HuH-7.5 (cell line): ENCODE measurements at regions not wholly inside any gene's neighbourhood (a gene's known extent, or its start where the extent isn't known, plus 50 kb on each side); places are given as distances from the start of the nearest gene placed in this dataset.
"Not testable (repeated sequence)": the region's sequence is repeated elsewhere in the genome, so short reads cannot be mapped to it uniquely, and the experiment has no call there.

Experiments
- DNase-seq: peaks from one replicate; pipeline ENCODE4 v3.0.0; 2011; ENCODE audit warnings: low spot score

DNA sequence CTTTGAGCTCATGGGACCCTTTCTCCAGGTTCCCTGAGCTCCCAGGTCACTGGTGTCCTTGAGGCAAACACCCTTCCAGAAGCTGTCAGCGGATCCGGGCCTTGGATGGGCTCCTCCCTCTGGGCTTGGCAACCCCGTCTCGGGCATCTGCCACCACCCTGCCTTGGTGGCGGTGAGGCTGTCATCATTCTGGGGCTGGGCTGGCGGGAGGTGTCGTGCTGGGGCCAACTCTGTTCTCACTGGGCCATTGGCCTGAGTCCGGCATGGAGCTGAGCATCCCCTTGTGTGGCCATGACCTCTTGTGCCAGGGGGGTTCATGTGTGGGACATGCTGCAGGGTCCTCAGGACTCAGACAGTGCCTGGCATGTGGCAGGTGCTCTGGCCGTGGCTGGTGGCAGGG is 197.6 kb downstream of the LAT start:
- DNase-seq = no peak

DNA sequence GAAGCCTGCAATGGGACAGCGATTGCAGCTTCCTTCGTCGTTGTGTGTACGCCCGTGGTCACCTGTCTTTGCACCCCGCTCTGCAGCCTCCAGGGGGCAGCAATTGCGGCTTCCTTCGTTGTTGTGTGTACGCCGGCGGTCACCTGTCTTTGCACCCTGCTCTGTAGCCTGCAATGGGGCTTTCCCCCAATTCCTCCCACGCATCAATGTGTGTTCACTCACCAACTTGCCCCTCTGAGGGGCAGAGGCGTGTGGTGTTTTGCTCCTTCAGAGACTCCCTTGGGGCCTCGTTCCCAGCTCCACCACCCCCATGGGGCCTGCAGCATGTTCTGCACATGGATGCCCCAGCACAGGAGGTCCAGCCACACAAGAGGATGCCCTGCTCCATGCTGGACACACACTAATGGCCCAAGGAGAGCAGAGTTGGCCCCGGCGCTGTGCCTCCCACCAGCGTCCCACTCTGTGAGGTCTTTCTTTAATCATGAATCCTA is 197.1 kb downstream of the LAT start:
- not testable (repeated sequence) for DNase-seq

DNA sequence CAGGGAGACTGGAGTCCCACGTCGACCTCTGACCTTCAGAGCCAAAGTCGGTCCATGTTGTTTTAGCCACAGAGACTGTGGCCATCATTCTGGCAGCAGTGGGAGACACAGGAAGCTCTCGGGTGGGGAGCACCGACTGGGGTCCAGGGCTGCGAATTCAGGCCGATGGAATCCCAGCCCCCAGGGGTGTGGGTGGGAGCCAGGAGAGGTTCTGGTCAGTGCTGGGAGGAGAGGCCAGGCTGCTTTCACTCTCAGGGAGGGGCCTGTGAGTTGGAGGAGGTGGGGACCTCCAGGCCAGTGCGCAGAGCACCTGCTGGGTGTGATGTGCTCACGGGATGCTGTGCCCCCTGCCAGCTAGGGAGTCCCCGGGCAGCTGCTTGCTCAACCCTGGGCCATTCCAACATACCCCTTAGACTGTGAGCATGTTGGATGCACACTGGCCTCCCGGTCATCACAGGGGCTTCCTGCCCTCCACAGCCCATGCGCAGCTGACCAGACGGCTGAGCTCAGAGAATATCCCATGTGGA is 196.5 kb downstream of the LAT start:
- DNase-seq = not testable (repeated sequence)

DNA sequence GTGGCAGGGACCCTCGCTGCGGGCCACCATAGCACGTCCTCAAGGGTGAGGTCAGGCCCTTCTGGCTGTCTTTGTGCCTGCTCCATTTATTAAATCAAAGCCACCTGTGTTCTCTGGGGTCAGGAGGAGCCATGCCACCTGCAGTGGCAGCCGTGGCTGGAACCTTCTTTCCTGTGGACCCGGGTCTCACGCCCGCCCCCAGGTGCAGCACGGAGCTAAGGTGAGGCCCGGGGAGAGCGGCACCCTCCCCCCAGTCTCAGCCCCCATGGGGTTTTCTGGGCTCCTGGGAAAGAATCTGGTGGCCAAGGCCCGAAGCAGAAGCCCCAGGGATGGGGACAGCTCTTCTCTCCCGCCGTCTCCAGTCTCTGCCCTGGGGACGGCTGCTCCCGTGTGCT is 195.4 kb downstream of the LAT start:
- DNase-seq = not testable (repeated sequence)

DNA sequence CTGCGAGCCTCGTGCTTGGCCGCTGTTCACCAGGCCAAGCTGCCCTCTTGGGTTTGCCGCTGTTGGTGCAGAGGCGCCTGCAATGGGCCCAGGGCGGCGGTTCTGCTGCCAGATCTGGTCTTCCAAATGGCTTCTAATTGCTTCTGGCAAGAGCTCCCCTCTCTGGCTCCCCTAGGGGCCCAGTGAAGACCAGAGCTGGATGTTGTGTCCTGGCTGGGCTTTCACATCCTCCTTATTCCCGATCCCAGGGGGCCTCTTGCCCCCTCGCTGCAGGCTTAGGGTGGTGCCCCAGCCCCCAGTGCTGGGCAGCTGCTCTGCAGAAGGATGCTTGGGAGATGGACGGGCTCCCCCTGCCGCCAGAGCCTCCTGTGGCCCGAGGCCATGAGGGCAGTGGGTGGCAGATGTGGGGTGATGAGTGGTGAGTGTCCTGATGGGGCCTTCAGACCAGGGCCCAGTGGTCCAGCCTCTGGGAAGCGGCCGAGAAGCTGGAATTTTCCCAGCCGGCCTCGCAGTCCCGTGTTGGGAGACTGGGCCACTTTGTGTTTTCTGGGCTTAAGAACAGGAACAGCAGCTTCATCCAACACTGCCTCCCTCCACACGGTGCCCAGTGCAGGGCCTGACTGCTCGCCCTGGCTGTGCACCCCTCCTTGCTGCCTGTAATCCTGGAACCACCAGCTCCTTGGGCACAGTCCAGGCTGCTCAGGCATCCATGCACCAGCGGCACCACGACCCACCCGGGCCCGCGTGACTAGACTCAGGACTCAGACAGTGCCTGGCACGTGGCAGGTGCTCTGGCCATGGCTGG is 194.8 kb downstream of the LAT start:
- DNase-seq = not testable (repeated sequence)

DNA sequence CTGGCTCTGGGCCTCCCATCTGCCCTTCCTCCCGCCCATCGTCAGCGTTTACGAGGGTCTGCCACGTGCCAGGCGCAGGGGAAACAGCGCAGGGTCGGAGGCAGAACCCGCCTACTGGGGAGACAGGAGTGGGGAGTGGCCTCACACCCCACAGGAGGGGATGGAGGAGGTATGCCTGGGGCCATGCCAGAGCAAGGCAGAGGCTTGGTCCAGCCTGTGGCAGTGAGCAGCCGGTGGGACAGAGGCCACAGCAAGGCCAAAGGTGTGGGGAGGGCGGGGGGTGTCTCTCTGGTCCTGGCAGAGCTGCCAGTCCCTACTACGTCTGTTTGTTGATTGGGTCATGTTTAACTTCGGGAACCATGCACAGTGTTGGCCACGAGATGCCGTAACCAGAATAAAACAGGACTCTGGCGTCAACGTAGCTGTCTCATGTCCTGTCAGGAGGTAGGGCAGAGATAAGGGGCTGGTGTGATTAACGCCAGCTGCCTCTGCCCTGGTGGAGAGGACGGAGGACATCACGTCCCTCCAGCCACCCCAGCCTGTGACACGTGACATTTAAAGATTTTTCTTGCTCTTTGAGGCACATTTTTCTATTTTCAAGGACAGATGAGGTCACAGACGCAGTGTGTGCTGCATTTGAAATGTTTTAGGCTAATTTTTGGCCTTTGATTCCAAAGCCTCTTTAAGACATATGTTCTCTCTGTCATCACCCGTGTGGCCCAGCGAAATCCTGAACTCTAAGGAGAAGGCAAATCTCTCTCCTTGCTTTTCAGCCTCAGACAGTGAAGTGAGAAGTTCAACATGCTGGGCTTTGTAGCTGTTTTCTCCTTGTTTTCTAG is 193.3 kb downstream of the LAT start:
- not testable (repeated sequence) for DNase-seq

DNA sequence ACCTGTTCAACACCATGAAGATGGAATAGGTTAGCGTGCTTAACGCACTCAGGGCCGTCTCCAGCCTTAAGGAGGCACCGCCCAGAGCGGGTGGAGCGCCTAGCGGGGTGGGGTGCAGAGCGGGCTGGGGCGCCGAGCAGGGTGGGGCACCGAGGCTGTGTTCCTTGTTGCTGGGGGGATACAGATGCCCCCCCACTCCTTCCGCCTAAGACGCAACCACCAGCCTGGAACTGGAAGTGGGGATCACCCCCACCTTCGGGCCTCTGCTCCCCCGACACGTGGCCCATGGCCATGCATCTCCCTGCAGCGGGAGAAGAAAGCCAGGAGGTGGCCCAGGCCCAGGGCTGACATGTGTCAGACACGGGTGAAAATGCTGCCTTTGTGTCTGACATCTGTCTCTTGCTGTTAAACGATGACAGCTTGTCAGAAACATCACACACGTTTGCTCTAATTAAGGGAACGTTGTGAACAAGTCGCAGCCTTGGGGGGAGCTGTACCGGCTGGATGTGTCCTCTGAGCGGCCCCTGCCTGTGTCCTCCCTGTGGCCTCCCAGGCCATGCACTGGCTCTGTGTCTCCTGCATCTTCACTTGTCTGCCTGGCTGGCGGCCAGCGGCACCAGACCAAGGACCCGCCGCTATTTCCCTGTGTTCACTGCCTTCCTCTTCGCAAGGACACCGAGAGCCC is 192.5 kb downstream of the LAT start:
- not testable (repeated sequence) for DNase-seq

DNA sequence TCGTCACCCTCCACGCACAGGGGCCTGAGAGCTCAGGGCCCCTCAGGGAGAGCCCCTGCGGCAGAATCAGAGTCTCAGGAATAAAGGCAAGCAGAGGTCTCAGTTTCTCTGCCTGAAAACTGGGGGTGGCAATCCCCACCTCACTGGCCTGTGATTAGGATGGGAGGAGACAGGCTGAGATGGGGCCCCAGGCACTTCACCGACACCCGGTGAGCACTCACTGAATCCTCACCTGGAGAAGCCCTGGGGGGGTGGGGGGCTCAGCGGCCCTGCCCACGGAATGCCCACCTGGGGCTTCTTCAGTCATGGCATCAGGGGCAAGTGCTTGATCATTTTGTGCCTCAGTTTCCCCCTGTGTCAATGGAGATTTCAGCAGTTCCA is 192.0 kb downstream of the LAT start:
- DNase-seq = not testable (repeated sequence)

DNA sequence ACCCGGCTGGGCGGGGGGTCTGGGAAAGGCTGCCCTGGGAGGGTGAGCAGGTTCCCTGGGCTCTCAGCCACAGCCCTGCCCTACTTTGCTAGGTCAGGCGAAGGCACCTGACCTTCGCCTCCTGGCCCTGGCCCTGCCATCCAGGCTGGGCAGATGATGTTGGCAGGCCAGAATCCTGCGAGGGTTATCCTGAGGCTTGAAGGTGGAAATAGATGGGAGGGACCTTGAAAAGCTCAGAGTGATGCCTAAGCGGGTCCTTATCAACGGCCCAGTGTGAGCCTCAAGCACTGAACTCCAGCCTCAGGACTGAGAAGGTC is 191.3 kb downstream of the LAT start:
- not testable (repeated sequence) for DNase-seq

DNA sequence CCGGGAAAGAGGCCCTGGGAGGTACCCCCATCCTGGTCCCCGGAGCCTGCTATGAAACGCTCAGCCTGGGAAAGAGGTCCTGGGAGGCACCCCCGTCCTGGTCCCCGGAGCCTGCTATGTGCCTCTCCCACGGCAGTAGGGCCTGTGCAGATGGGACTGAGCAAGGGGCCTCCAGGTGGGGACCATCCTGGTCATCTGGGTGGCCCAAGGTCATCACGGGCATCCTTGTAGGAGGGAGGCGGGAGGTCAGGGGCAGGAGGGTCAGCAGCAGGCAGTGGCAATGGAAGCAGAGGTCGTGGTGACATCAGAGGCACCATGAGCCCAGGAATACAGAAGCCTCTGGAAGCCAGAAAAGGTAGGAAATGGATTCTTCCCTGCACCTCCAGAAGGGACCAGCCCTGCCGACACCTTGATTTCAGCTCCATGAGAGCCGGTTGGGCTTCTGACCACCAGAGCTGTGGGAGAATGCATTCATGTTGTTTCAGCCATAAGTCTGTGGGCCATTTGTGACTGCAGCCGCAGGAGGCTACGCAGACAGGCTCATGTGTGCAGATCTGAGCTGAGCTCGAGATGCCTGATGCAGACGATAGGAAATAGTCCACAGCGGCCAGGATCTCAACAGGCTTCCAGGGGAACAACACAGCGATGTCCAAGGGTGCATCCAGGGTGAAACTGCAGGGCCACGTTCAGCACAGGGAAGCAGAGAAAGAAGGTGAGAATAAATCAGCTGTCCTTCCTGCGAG is 190.7 kb downstream of the LAT start:
- DNase-seq = not testable (repeated sequence)

DNA sequence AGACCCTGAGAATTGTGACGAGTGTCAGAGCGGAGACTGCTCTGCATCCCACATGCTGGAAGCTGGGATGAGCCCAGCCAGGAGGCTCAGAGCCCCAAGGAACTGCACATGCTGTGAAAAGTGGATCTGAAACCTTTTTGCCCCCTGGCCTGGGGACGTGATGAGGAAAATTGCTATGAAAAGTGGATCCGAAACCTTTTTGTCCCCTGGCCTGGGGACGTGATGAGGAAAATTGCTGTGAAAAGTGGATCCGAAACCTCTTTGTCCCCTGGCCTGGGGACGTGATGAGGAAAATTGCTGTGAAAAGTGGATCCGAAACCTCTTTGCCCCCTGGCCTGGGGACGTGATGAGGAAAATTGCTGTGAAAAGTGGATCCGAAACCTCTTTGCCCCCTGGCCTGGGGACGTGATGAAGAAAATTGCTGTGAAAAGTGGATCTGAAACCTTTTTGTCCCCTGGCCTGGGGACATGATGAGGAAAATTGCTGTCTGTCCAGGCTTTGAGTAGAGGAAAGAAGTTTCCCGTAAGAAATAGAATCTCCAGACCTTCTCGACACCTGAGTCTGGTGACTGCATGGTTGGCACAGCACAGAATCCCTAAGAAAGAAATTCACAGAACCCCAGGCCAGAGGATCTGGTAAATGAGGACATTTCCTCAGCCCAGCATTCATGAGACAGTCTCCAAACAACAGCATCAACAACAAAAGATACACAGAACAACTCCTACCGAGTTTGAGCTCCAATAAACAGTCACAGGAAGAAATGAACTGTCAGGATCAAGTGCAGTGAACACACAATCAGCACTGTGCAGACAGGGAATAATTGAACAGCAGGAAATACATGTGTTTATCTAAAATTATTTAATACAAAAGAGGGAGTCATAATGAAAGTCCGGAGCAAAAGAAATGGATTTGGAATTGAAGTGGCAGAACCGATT is 188.8 kb downstream of the LAT start:
- DNase-seq = not testable (repeated sequence)

DNA sequence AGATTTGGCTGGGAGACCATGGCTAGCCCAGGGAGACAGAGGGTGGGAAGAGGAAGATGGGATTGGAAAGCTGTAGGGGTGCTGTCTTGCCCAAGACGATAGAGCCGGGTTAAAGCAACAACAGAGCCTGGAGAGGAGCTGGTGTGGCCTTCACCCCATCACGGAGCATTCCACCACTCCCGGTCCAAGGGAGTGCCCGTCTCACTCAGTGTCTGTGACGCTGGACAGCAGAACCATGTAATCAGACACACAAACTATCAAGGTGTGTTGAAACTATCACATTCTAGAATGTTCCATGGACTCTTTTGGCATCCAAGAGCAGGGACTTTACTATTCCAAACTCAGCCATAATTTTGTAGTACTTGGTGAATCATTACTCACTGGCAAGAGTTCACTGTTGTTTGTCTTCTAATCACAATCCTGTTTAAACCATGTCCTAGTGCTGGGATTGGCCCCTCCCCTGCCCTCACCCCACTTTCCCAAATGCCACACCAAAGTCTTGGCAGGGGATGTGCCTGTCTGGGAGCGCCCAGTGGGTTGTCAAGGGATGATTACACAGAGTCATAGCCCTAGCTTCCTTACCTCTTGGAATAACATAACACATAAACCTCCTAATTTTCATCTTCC is 187.4 kb downstream of the LAT start:
- DNase-seq = not testable (repeated sequence)

DNA sequence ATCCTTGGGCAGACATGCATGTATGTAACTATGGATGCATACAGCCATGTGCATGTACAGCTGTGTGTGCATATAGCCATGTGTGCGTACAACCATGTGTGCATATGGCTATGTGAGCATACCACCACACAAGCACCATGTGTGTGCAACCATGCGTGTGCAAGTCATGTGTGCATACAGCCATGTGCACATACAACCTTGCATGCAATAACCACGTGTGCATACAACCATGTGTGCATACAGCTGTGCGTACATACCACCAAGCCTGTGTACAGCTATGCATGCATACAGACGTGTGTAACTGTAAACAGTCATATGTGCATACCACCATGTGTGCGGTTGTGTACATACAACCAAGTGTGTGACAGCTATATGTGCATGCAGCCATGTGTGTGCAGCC is 186.4 kb downstream of the LAT start:
- not testable (repeated sequence) for DNase-seq

DNA sequence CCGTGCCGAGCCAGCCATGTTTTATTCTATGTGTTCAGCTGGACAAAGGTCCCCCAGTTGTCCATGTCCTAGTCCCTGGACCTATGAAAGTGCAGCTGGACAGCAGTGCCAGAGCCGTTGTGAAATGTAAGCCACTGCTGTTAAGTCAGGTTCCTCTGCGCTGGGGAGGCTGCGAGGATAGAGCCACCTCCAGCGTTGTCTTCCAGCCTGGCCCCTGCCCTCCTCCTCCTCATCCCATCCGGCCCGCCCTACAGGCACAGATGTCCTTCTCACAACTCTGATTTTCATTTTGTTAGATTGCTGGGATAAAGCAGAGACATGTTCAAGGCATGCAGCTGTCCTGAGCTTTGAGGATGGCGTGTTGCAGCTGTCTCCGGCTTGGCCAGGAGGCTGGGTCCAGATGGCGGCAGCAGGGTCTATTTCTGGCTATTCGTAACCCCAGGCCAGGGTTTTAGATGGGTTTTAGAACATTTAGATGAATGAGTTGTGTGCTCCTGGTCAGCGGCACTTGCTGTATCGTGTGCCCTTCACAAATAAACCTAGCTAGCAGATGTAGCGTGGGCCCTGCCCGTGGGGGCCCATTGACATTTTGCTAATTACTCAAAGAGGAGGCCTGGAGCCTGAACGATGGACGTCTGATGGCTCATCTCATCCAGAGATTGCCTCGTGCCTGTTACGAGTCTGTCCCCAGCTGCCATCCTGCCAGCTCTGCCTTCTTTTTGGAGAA is 185.7 kb downstream of the LAT start:
- not testable (repeated sequence) for DNase-seq

DNA sequence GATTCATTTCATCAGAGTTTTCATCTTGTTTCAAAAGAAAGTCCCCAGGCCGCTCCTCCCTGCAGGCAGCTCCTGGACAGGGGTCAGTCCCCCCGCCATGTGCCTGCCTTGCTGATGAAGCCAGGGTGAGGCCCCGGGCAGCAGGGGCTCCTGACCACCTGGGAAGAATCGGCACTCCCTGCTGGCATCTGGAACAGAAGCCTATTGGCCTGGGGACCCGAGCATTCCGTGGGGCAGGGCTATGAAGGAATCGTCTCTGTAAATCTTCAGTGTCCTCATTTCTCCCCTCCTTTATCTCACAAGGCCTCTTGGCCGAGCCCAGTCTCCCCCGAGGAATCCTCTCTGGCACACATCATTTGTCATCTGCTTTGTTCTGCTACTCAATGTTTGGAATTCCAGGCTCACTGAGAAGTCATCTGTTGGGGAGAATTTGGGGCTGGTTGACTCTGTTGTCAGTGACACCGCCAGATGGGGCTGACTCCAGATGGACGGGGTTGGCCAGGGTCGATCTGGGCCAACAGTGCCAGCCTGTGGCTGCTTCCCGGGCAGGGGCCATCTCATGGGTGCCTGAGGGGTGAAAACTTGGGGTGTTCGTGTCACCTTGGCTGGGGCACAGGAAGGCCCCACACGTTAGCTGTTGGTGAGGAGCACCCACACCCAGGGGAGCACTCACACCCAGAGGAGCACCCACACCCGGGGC is 184.6 kb downstream of the LAT start:
- not testable (repeated sequence) for DNase-seq

DNA sequence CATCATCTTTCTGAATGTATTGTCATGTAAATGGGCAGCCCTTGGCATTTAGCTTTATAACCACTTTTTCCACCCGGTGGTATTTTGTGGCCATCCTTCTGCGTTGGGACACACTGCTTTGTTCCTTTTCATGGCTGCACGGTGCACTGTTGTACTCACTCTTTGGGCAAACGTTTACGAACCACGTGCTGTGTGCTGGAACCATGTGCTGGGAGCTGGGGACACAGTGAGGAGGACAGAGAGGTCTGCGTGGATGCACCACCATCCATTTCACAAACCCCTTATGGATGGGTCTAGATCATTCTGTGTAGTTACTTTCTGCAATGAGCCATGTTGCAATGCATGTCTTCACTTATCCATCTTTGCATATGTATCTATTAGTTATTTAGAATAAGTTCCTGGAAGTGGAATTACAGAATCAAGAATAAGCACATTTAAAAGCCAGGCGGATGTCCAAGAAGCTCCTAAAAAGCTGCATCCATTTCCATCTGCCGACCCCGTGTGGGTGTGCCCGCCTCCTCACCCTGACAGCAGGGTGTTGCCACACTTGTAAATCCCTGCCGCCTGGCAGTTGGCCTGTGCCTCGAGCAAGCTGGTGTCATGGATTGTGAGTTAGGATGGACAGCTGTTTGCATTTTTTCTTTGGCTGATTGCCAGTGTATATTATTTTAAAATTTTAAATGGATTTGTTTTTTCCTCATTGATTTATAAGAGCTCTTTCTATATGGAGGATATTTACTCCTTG is 183.8 kb downstream of the LAT start:
- not testable (repeated sequence) for DNase-seq

DNA sequence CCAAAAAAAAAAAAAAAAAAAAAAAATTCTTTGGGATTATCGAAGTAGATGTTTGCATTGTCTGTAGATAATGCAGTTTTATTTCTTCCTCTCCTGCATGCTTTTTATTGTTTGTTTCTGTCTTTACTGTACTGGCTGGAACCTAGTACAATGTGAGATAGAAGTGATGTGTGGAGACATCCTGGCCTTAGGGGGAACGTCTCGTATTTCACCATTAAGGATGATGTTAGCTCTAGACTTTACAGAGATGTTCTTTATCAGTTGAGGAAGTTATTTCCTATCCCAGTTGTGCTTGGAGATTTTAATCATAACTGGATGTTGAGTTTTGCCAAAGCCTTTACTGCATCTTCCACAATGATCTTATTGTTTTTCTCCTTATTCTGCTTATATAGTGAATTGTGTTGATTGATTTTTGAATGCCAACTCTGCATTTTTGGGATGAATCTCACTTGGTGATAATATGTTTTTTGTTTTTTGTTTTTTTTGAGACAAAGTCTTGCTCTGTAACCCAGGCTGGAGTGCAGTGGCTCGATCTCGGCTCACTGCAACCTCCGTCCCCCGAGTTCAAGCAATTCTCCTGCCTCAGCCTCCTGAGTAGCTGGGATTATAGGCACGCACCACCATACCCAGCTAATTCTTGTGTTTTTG is 179.7 kb downstream of the LAT start:
- not testable (repeated sequence) for DNase-seq
